ENCODE measurements at regions not wholly inside any gene's neighbourhood (a gene's known extent, or its start where the extent isn't known, plus 50 kb on each side); places are given as distances from the start of the nearest gene placed in this dataset.
"Not testable (repeated sequence)": the region's sequence is repeated elsewhere in the genome, so short reads cannot be mapped to it uniquely, and the experiment has no call there.

DNA sequence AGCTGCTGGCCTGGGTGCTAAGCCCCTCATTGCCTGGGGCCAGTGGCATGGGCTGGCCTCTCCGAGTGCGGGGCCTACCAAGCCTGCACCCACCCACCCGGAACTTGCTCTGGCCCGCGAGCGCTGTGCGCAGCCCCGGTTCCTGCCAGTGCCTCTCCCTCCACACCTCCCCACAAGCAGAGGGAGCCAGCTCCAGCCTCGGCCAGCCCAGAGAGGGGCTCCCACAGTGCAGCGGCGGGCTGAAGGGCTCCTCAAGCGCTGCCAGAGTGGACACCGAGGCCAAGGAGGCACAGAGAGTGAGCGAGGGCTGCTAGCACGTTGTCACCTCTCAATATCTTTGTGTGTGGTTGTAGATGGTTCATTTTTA lies 74.8 kb upstream of the ATP1A1 start:
- H4K20me1 ChIP-seq (ENCODE audit: insufficient read depth, low read length); H3K4me2 ChIP-seq (ENCODE audit: low read depth, low read length); ATAC-seq (ENCODE audit: low read depth); H3K14ac ChIP-seq (replicated peaks; ENCODE audit: low read depth, low read length); H4K5ac ChIP-seq (ENCODE audit: low read depth, low read length); H2BK20ac ChIP-seq (ENCODE audit: low read depth, low read length); H2AK5ac ChIP-seq (ENCODE audit: low read depth, low read length); BruUV-seq (replicated peaks); H3K27me3 ChIP-seq (ENCODE audit: control insufficient read depth, insufficient read depth, low read length); H4K8ac ChIP-seq (ENCODE audit: low read depth in 2 of 2, low read length in 2 of 2); H3K9me1 ChIP-seq (ENCODE audit: insufficient read depth, low read length); H3K18ac ChIP-seq (ENCODE audit: low read depth, low read length); H3K36me3 ChIP-seq (ENCODE audit: control insufficient read depth, insufficient read depth, low read length); H2AFZ ChIP-seq (replicated peaks; ENCODE audit: low read length, poor library complexity); H3K4me1 ChIP-seq (ENCODE audit: control insufficient read depth, insufficient read depth, low read length); H4K91ac ChIP-seq (ENCODE audit: insufficient read depth, low read depth, low read length); CTCF ChIA-PET; H3K23ac ChIP-seq (ENCODE audit: low read depth, low read length); H3K4me3 ChIP-seq (ENCODE audit: insufficient read depth, low read depth, low read length); H3K9ac ChIP-seq (ENCODE audit: low read depth, low read length); H3K56ac ChIP-seq (ENCODE audit: extremely low read depth, insufficient read depth, low read length); dilution Hi-C loops (cut with HindIII; ENCODE audit: low sequenced_read_pairs, unreplicated experiment); H2BK15ac ChIP-seq (ENCODE audit: low read depth, low read length); POLR2A ChIA-PET (ENCODE audit: unreplicated experiment); H2BK5ac ChIP-seq (ENCODE audit: low read depth, low read length, poor library complexity, severe bottlenecking); H3K27ac ChIP-seq (ENCODE audit: insufficient read depth, low read length); intact Hi-C loops (cut with micrococcal nuclease); H2AK9ac ChIP-seq (replicated peaks; ENCODE audit: low read depth, low read length, poor library complexity); H3K79me1 ChIP-seq (ENCODE audit: low read depth in 1 of 2, low read length in 2 of 2); H3K9me3 ChIP-seq (ENCODE audit: control insufficient read depth, insufficient read depth, low read length); H2BK120ac ChIP-seq (ENCODE audit: low read depth, low read length); DNase-seq; H3K4ac ChIP-seq (ENCODE audit: low read depth, low read length): not testable (repeated sequence)
- in situ Hi-C loops (cut with MboI; ENCODE audit: low sequenced_read_pairs), result loop anchor here (10.0 kb wide), 1 partner anchor 63 kb away; no protein-coding TSS in a partner anchor
- WGBS, 2 experiments (ENCODE audit: extremely low coverage in 2 of 2, insufficient read length in 1 of 2), result 88% methylated on average over 6 of the region's 15 CpGs; no CpG with 5 or more reads in 1 of the 2 experiments
